ENCODE measurements at regions not wholly inside any gene's neighbourhood (a gene's known extent, or its start where the extent isn't known, plus 50 kb on each side); places are given as distances from the start of the nearest gene placed in this dataset.
"Not testable (repeated sequence)": the region's sequence is repeated elsewhere in the genome, so short reads cannot be mapped to it uniquely, and the experiment has no call there.

GRCh38 chr17:83205387-83206035, 126.1 kb downstream of the METRNL start:
- DNase-seq (ENCODE audit: low spot score), result peak; percentile 51
- intact Hi-C loops (cut with micrococcal nuclease; ENCODE audit: unreplicated experiment); H3K4me3 ChIP-seq (ENCODE audit: low read depth, low read length, poor library complexity, severe bottlenecking); H3K27me3 ChIP-seq (replicated peaks; ENCODE audit: insufficient read depth, low read depth, low read length, poor library complexity); CTCF ChIA-PET; H3K27ac ChIP-seq (ENCODE audit: low read depth, low read length, poor library complexity, severe bottlenecking); H3K4me1 ChIP-seq (ENCODE audit: insufficient read depth, low read length, poor library complexity, severe bottlenecking); POLR2A ChIA-PET (ENCODE audit: low non-redundant PET); H3K36me3 ChIP-seq (ENCODE audit: insufficient read depth, low read length, poor library complexity, severe bottlenecking); H3K9me3 ChIP-seq (ENCODE audit: low read depth, low read length, poor library complexity, severe bottlenecking); BruUV-seq (replicated peaks): not testable (repeated sequence)
- TF ChIP-seq CTCF (conservative IDR thresholded peaks at IDR 0.05; ENCODE audit: low read depth, low read length), result peak; percentile 60

- H3K27ac ChIP-seq (ENCODE audit: low read depth, low read length, poor library complexity, severe bottlenecking); H3K36me3 ChIP-seq (ENCODE audit: insufficient read depth, low read length, poor library complexity, severe bottlenecking); CTCF ChIA-PET; POLR2A ChIA-PET (ENCODE audit: low non-redundant PET); H3K9me3 ChIP-seq (ENCODE audit: low read depth, low read length, poor library complexity, severe bottlenecking); H3K4me1 ChIP-seq (ENCODE audit: insufficient read depth, low read length, poor library complexity, severe bottlenecking); BruUV-seq (replicated peaks); H3K27me3 ChIP-seq (replicated peaks; ENCODE audit: insufficient read depth, low read depth, low read length, poor library complexity); DNase-seq (ENCODE audit: low spot score); H3K4me3 ChIP-seq (ENCODE audit: low read depth, low read length, poor library complexity, severe bottlenecking); intact Hi-C loops (cut with micrococcal nuclease; ENCODE audit: unreplicated experiment): not testable (repeated sequence)
Observed at GRCh38 chr17:83206036-83206394, 126.6 kb downstream of the METRNL start.

GRCh38 chr17:83206819-83207588, 127.6 kb downstream of the METRNL start:
- H3K27me3 ChIP-seq (replicated peaks; ENCODE audit: insufficient read depth, low read depth, low read length, poor library complexity); H3K9me3 ChIP-seq (ENCODE audit: low read depth, low read length, poor library complexity, severe bottlenecking); BruUV-seq (replicated peaks); CTCF ChIA-PET; H3K4me1 ChIP-seq (ENCODE audit: insufficient read depth, low read length, poor library complexity, severe bottlenecking); DNase-seq (ENCODE audit: low spot score); H3K36me3 ChIP-seq (ENCODE audit: insufficient read depth, low read length, poor library complexity, severe bottlenecking); intact Hi-C loops (cut with micrococcal nuclease; ENCODE audit: unreplicated experiment); H3K4me3 ChIP-seq (ENCODE audit: low read depth, low read length, poor library complexity, severe bottlenecking); H3K27ac ChIP-seq (ENCODE audit: low read depth, low read length, poor library complexity, severe bottlenecking); POLR2A ChIA-PET (ENCODE audit: low non-redundant PET): not testable (repeated sequence)

- intact Hi-C loops (cut with micrococcal nuclease; ENCODE audit: unreplicated experiment); H3K36me3 ChIP-seq (ENCODE audit: insufficient read depth, low read length, poor library complexity, severe bottlenecking); BruUV-seq (replicated peaks); H3K4me1 ChIP-seq (ENCODE audit: insufficient read depth, low read length, poor library complexity, severe bottlenecking); H3K27me3 ChIP-seq (replicated peaks; ENCODE audit: insufficient read depth, low read depth, low read length, poor library complexity); H3K27ac ChIP-seq (ENCODE audit: low read depth, low read length, poor library complexity, severe bottlenecking); CTCF ChIA-PET; POLR2A ChIA-PET (ENCODE audit: low non-redundant PET); H3K4me3 ChIP-seq (ENCODE audit: low read depth, low read length, poor library complexity, severe bottlenecking); H3K9me3 ChIP-seq (ENCODE audit: low read depth, low read length, poor library complexity, severe bottlenecking): not testable (repeated sequence)
- peak; percentile 54 for DNase-seq (ENCODE audit: low spot score)
Observed at GRCh38 chr17:83247001-83247400, 167.6 kb downstream of the METRNL start.

All from A673 (cell line).